Right lobe of liver (tissue), 6 donors: ENCODE measurements at regions not wholly inside any gene's neighbourhood (a gene's known extent, or its start where the extent isn't known, plus 50 kb on each side); places are given as distances from the start of the nearest gene placed in this dataset.

Experiments
- ATAC-seq, 4 donors: fragments of 200-7000 bp; cut with Tn5 transposase; one replicate each; pipeline ENCODE4 v1.9.1; 2020; ENCODE audit warnings: mild to moderate bottlenecking in 4 of 4, moderate library complexity in 4 of 4
- DNase-seq, 3 donors: peaks; one replicate each; pipeline ENCODE4 v3.0.0-alpha.2; 2020
- H3K27ac ChIP-seq, 3 donors: fragments of 200-600 bp; one replicate each; pipeline ENCODE4 v1.8.0; 2022
- H3K27me3 ChIP-seq, 2 donors: fragments of 200-600 bp; one replicate each; pipeline ENCODE4 v1.8.0; 2022
- H3K36me3 ChIP-seq, 4 donors: fragments of 200-600 bp; sonication (generic) in 1 of 4; one replicate each; pipeline versions ENCODE4 v1.5.1 to v1.8.0; 2017 to 2022; ENCODE audit warnings: control low read depth in 1 of 4
- H3K4me1 ChIP-seq, 4 donors: fragments of 200-600 bp; sonication (generic) in 1 of 4; one replicate each; pipeline versions ENCODE4 v1.5.1 to v1.8.0; 2017 to 2022; ENCODE audit warnings: control low read depth in 1 of 4
- H3K4me3 ChIP-seq, 3 donors: fragments of 200-600 bp; one replicate each; pipeline ENCODE4 v1.8.0; 2022
- H3K9me3 ChIP-seq, 4 donors: fragments of 200-600 bp; sonication (generic) in 1 of 4; one replicate each; pipeline versions ENCODE4 v1.5.1 to v1.8.0; 2017 to 2022; ENCODE audit warnings: control low read depth in 1 of 4
- CTCF ChIP-seq, 4 donors: fragments of 200-600 bp in 3 of 4; fragments of 450-650 bp in 1 of 4; IDR thresholded peaks; one replicate each; pipeline versions ENCODE4 v1.5.1 to v1.8.0; 2016 to 2022; ENCODE audit warnings: antibody characterized with exemption in 4 of 4, mild to moderate bottlenecking in 2 of 4
- POLR2A ChIP-seq: fragments of 450-650 bp; IDR thresholded peaks from one replicate; pipeline ENCODE4 v1.6.1; 2017; ENCODE audit warnings: antibody characterized with exemption, mild to moderate bottlenecking
- WGBS: methylation state at CpG from one replicate; pipeline ENCODE4 v1.1.6; 2018; ENCODE audit warnings: low coverage, low lambda C conversion rate; ENCODE audit not compliant: insufficient coverage; ENCODE audit errors: missing lambda C conversion rate; 5-methylcytosine and 5-hydroxymethylcytosine counted together
- intact Hi-C, 2 donors: fragments of 100-400 bp; cut with DNase I; formaldehyde crosslinking; loops; one replicate each; pipeline versions ENCODE4 v1.11.2 to v1.14.1; 2022
- donor health status: DM: no; HTN: yes; CAD: no.
- donor health status: DM: no; HTN: no; CAD: no.
- donor health status: DM: no; HTN: no; CAD: no.
- donor health status: DM: no; HTN: yes; CAD: no.
- donor health status: DM: no; HTN: yes; CAD: no.

DNA sequence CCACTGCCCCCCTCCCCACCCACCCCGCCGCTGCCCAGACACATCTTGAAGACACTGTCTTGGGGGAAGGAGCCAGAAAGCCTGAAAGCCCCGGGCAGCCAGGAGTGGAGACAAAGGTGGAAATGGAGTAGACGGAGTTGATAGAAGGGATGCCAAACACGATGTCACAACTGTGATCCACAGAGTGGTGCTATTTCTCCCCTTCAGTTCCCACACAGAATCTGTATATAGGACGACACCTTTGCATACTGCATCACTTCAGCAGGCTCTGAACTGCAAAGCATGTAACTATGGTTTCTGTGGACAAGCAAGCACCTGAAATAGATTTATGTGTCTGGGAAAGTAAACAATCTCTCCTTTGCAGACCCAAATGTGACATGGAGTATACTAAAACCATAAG, 56.4 kb upstream of the F13A1 start:
- Histone ChIP-seq H3K9me3 (no peaks in the 10 kb centered on the region), H3K27ac (no peak overlapping the region), H3K27me3 (no peaks in the 10 kb centered on the region), H3K4me1 (no peaks in the 10 kb centered on the region), H3K4me3 (no peak overlapping the region), H3K36me3 (no peaks in the 10 kb centered on the region)
- TF ChIP-seq CTCF (IDR thresholded peaks at IDR 0.05) (peak in 1 of 4 donors; percentile 7), POLR2A (no peak)
- WGBS, result 43% methylated on average over 4 of the region's 6 CpGs
- ATAC-seq, result peak in 2 of 4 donors; percentile 32 to 40
- intact Hi-C loops, result no loop called here
- DNase-seq, result no peak

- DNase-seq, result no peak
- Histone ChIP-seq H3K36me3 (no peaks in the 10 kb centered on the region), H3K27ac (no peak overlapping the region), H3K4me1 (no peaks in the 10 kb centered on the region), H3K9me3 (no peaks in the 10 kb centered on the region), H3K4me3 (no peak overlapping the region), H3K27me3 (no peaks in the 10 kb centered on the region)
- 62% methylated on average over 6 of the region's 6 CpGs for WGBS
- ATAC-seq, result no peak
- no peak for TF ChIP-seq CTCF (IDR thresholded peaks at IDR 0.05)
- TF ChIP-seq POLR2A, result no peak
- intact Hi-C loops, result no loop called here
Measured at GRCh38 chr6:6377621-6378020, 57.2 kb upstream of the F13A1 start.

DNA sequence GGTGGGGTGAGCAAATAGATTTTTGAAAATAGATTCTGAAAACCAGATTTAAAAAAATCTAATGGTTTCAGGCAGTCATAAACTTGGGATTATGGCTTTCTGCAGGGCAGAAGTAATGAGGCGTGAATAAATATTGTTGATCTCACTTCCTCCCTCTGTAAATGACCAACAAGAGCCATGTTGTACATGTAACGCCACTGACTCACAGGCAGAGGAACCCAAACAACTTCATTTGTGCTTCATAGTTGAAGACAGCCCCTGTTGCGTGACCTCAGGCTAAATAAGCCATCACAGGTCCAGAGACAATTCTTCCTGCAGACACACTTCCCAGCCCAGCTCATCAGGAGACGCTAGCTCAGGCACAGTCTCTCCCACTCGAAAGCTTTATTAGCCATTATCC, 59.1 kb upstream of the F13A1 start:
- WGBS, result 71% methylated on average over 5 of the region's 5 CpGs
- intact Hi-C loops, result no loop called here
- no peak for DNase-seq
- H3K4me1 ChIP-seq, result no peaks in the 10 kb centered on the region
- H3K27me3 ChIP-seq, result no peaks in the 10 kb centered on the region
- no peaks in the 10 kb centered on the region for H3K36me3 ChIP-seq
- no peaks in the 10 kb centered on the region for H3K9me3 ChIP-seq
- H3K27ac ChIP-seq, result no peak overlapping the region
- H3K4me3 ChIP-seq, result no peak overlapping the region
- TF ChIP-seq CTCF (IDR thresholded peaks at IDR 0.05), result no peak
- no peak for TF ChIP-seq POLR2A
- no peak for ATAC-seq

GRCh38 chr6:6384520-6384919, 64.1 kb upstream of the F13A1 start:
- no peaks in the 10 kb centered on the region for H3K4me1 ChIP-seq

More at GRCh38 chr6:6384520-6384919, 64.1 kb upstream of the F13A1 start:
- Histone ChIP-seq H3K36me3 (no peaks in the 10 kb centered on the region), H3K27me3 (no peaks in the 10 kb centered on the region), H3K9me3 (no peaks in the 10 kb centered on the region), H3K4me3 (no peak overlapping the region), H3K27ac (no peak overlapping the region)
- 65% methylated on average over 6 of the region's 7 CpGs for WGBS
- intact Hi-C loops, result no loop called here
- TF ChIP-seq CTCF (IDR thresholded peaks at IDR 0.05), result no peak
- ATAC-seq (no peak), DNase-seq (no peak)
